ENCODE measurements at regions not wholly inside any gene's neighbourhood (a gene's known extent, or its start where the extent isn't known, plus 50 kb on each side); places are given as distances from the start of the nearest gene placed in this dataset.

DNA sequence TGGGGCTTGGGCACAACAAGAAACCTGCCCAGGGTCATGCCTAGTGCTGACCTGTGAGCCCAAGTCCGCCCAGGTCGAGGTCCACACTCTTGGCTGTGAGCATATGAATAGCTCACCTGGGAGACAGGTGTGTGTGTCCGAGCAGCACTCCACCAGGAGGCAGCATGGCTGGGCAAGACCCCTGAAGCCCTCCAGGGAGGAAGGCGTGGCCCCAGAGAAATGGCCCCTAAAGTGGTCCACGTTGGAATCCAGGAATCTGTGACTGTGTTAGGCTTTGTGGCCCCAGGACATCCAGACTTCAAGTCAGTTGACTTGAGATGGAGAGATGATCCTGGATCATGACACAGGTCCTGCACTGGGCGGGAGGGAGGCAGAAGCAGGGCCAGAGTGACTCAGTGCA is 138.8 kb downstream of the CPZ start:
- TF ChIP-seq, protein P1, sequence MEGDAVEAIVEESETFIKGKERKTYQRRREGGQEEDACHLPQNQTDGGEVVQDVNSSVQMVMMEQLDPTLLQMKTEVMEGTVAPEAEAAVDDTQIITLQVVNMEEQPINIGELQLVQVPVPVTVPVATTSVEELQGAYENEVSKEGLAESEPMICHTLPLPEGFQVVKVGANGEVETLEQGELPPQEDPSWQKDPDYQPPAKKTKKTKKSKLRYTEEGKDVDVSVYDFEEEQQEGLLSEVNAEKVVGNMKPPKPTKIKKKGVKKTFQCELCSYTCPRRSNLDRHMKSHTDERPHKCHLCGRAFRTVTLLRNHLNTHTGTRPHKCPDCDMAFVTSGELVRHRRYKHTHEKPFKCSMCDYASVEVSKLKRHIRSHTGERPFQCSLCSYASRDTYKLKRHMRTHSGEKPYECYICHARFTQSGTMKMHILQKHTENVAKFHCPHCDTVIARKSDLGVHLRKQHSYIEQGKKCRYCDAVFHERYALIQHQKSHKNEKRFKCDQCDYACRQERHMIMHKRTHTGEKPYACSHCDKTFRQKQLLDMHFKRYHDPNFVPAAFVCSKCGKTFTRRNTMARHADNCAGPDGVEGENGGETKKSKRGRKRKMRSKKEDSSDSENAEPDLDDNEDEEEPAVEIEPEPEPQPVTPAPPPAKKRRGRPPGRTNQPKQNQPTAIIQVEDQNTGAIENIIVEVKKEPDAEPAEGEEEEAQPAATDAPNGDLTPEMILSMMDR (IDR thresholded peaks at IDR 0.05; ENCODE audit: extremely low read depth in 1 of 2, insufficient read depth in 1 of 2, low read depth in 1 of 2, low read length in 2 of 2) = no peak
- no peak for TF ChIP-seq POLR2A (IDR thresholded peaks at IDR 0.05; ENCODE audit: low read depth, low read length)
- TF ChIP-seq EZH2 (IDR thresholded peaks at IDR 0.05; ENCODE audit: borderline replicate concordance, low read depth, low read length, severe bottlenecking) = no peak
